ENCODE measurements at regions not wholly inside any gene's neighbourhood (a gene's known extent, or its start where the extent isn't known, plus 50 kb on each side); places are given as distances from the start of the nearest gene placed in this dataset.

- TF ChIP-seq, protein P1, sequence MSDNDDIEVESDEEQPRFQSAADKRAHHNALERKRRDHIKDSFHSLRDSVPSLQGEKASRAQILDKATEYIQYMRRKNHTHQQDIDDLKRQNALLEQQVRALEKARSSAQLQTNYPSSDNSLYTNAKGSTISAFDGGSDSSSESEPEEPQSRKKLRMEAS (IDR thresholded peaks at IDR 0.05), result no peak
- no peak for TF ChIP-seq REST (IDR thresholded peaks at IDR 0.05; ENCODE audit: low read depth)
- TF ChIP-seq EGR1 (IDR thresholded peaks at IDR 0.05), result no peak
- no peak for TF ChIP-seq EP300 (IDR thresholded peaks at IDR 0.05; ENCODE audit: borderline replicate concordance)
- no peak for TF ChIP-seq YY1 (IDR thresholded peaks at IDR 0.05; ENCODE audit: low read depth)
- no peak for TF ChIP-seq FOXM1 (IDR thresholded peaks at IDR 0.05; ENCODE audit: borderline replicate concordance, low read depth)
- TF ChIP-seq, protein P2, sequence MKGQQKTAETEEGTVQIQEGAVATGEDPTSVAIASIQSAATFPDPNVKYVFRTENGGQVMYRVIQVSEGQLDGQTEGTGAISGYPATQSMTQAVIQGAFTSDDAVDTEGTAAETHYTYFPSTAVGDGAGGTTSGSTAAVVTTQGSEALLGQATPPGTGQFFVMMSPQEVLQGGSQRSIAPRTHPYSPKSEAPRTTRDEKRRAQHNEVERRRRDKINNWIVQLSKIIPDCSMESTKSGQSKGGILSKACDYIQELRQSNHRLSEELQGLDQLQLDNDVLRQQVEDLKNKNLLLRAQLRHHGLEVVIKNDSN (IDR thresholded peaks at IDR 0.05), result no peak
- TF ChIP-seq ZBTB7A (IDR thresholded peaks at IDR 0.05; ENCODE audit: low read depth), result no peak
- TF ChIP-seq TAF1 (IDR thresholded peaks at IDR 0.05; ENCODE audit: low read depth), result no peak
- no peak for TF ChIP-seq TEAD4 (IDR thresholded peaks at IDR 0.05)
- TF ChIP-seq RAD21 (IDR thresholded peaks at IDR 0.05; ENCODE audit: low read depth), result no peak
- TF ChIP-seq CREB1 (IDR thresholded peaks at IDR 0.05; ENCODE audit: low read depth), result no peak
- TF ChIP-seq TCF12 (IDR thresholded peaks at IDR 0.05; ENCODE audit: low read depth), result no peak
- no peak for TF ChIP-seq CEBPB (IDR thresholded peaks at IDR 0.05)
These were observed 331.3 kb upstream of the EEF2KMT start for GRCh38 chr16:5428932-5429331.

Measured in Ishikawa (cell line).